Erythroblast (primary cell): ENCODE measurements at regions not wholly inside any gene's neighbourhood (a gene's known extent, or its start where the extent isn't known, plus 50 kb on each side); places are given as distances from the start of the nearest gene placed in this dataset.

ENCODE experiments used
- GATA1 ChIP-seq: IDR thresholded peaks from 2 replicates; pipeline ENCODE4 v1.6.1; 2011; ENCODE audit warnings: low read depth, mild to moderate bottlenecking, control low read depth, low read length, moderate library complexity
- POLR2A ChIP-seq: IDR thresholded peaks from 2 replicates; pipeline ENCODE4 v1.6.1; 2011; ENCODE audit warnings: mild to moderate bottlenecking, low read length

DNA sequence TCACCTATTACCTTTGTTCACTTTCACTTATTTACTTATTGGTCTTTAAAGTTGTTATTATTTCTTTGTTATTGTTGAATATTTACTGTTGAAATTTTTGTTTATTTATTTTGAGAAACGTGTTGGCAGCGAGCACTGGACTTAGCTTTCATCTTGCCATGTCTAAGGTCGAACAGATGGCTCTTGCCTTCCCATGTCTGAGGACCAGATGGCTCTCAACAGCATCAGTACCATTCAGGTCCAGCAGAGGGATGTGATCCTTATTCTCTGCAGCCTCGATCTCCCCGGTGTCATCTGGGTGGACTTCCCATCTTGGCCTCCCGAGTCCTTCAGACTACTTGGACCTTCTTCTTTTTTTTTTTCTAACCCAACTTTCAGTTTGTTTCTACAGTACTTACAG, 1437.6 kb downstream of the UQCRFS1 start:
- TF ChIP-seq POLR2A (no peak), GATA1 (no peak)
